WTC11 (cell line): ENCODE measurements at regions not wholly inside any gene's neighbourhood (a gene's known extent, or its start where the extent isn't known, plus 50 kb on each side); places are given as distances from the start of the nearest gene placed in this dataset.

ENCODE experiments used
- ATAC-seq: fragments of 200-7000 bp; cut with Tn5 transposase; 2 replicates; pipeline ENCODE4 v1.10.0; 2021; ENCODE audit warnings: mild to moderate bottlenecking, moderate library complexity
- CTCF ChIA-PET: fragments of 300-600 bp; sonication (Branson Sonifier 250); formaldehyde crosslinking; loops from one replicate; lab custom pipeline; 2021; ENCODE audit warnings: antibody characterized with exemption; lab: Charles Lee
- POLR2A ChIA-PET: fragments of 350-600 bp; sonication (Branson Sonifier 250); formaldehyde crosslinking; loops from one replicate; lab custom pipeline; 2021; ENCODE audit warnings: antibody characterized with exemption; lab: Charles Lee
- DNase-seq: peaks from one replicate; pipeline ENCODE4 v3.0.0; 2021; ENCODE audit warnings: low spot score
- H3K27ac Mint-ChIP-seq: 2 replicates; pipeline ENCODE4 v1.8.0; 2021; ENCODE audit warnings: mixed read lengths
- H3K27me3 Mint-ChIP-seq: 2 replicates; pipeline ENCODE4 v1.8.0; 2021; ENCODE audit warnings: low read depth, mild to moderate bottlenecking, moderate library complexity, mixed read lengths
- H3K36me3 Mint-ChIP-seq: 2 replicates; pipeline ENCODE4 v1.8.0; 2021; ENCODE audit warnings: mixed read lengths
- H3K4me1 Mint-ChIP-seq: 2 replicates; pipeline ENCODE4 v1.8.0; 2022; ENCODE audit warnings: mixed read lengths
- H3K4me3 Mint-ChIP-seq: 2 replicates; pipeline ENCODE4 v1.8.0; 2021; ENCODE audit warnings: mild to moderate bottlenecking, moderate library complexity, mixed read lengths
- H3K9me3 Mint-ChIP-seq: 2 replicates; pipeline ENCODE4 v1.8.0; 2021; ENCODE audit warnings: mixed read lengths
- EMX1 ChIP-seq: fragments of 250-450 bp; sonication (Bioruptor Pico); IDR thresholded peaks from 2 replicates; pipeline ENCODE4 v1.8.0; 2021; ENCODE audit warnings: mild to moderate bottlenecking
- FOXJ3 ChIP-seq: sonication (generic); formaldehyde crosslinking; IDR thresholded peaks from 2 replicates; pipeline ENCODE4 v1.9.0; 2021; ENCODE audit warnings: missing genetic modification reagents, mild to moderate bottlenecking, borderline replicate concordance
- JAZF1 ChIP-seq: fragments of 250-450 bp; sonication (Bioruptor Pico); IDR thresholded peaks from 2 replicates; pipeline ENCODE4 v1.9.0; 2021; ENCODE audit warnings: moderate library complexity, mild to moderate bottlenecking, inconsistent platforms
- NFE2L1 ChIP-seq: sonication (generic); formaldehyde crosslinking; IDR thresholded peaks from 2 replicates; pipeline ENCODE4 v1.8.1; 2023; ENCODE audit warnings: missing genetic modification reagents
- SOX15 ChIP-seq: fragments of 250-450 bp; sonication (Bioruptor Pico); IDR thresholded peaks from 2 replicates; pipeline ENCODE4 v1.9.0; 2021; ENCODE audit warnings: mild to moderate bottlenecking
- TEAD4 ChIP-seq: sonication (generic); formaldehyde crosslinking; IDR thresholded peaks from 2 replicates; pipeline ENCODE4 v1.8.0; 2022; ENCODE audit warnings: mild to moderate bottlenecking, missing genetic modification reagents
- TP53 ChIP-seq: sonication (generic); formaldehyde crosslinking; IDR thresholded peaks from 2 replicates; pipeline ENCODE4 v1.8.1; 2023; ENCODE audit warnings: mild to moderate bottlenecking, missing genetic modification reagents
- ZNF396 ChIP-seq: fragments of 250-450 bp; sonication (Bioruptor Pico); IDR thresholded peaks from 2 replicates; pipeline ENCODE4 v1.8.0; 2021; ENCODE audit warnings: mild to moderate bottlenecking, moderate library complexity, borderline replicate concordance
- TF ChIP-seq, protein P1 (sequence below): sonication (generic); formaldehyde crosslinking; IDR thresholded peaks from 2 replicates; pipeline ENCODE4 v1.8.1; 2023; ENCODE audit warnings: mild to moderate bottlenecking, missing genetic modification reagents
- TF ChIP-seq, protein P2 (sequence below): sonication (generic); formaldehyde crosslinking; IDR thresholded peaks from 2 replicates; pipeline ENCODE4 v1.8.0; 2023; ENCODE audit warnings: missing genetic modification reagents, mild to moderate bottlenecking, borderline replicate concordance
- TF ChIP-seq, protein P3 (sequence below): sonication (generic); formaldehyde crosslinking; IDR thresholded peaks from 2 replicates; pipeline ENCODE4 v1.8.1; 2022; ENCODE audit warnings: mild to moderate bottlenecking, moderate library complexity, missing genetic modification reagents
- TF ChIP-seq, protein P4 (sequence below): sonication (generic); formaldehyde crosslinking; IDR thresholded peaks from 2 replicates; pipeline ENCODE4 v1.8.0; 2022; ENCODE audit warnings: missing genetic modification reagents
- TF ChIP-seq, protein P5 (sequence below): fragments of 200-600 bp; IDR thresholded peaks from 2 replicates; pipeline ENCODE4 v1.8.0; 2022; ENCODE audit warnings: antibody characterized with exemption

DNA sequence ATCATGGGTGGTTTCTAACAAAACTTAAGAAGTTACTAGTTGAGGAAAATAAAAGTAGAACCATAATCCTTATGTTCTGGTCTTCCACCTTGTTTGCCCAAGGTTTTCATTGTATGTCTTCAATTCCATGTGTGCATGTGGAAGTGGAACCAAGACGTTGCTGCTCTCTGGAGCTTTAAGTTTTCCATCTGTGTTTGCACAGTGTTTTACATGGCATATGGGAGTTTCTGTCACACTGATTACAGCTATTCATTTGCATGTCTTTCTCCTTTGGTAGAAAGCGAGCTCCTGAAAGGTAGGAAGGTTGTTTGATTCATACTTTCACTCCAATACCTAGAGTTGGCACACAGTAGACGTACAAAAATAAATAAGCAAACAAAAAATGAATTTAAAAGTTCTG is 112.6 kb upstream of the LUZP2 start:
- Mint-ChIP-seq H3K27ac (no peak overlapping the region), H3K36me3 (peaks cover 2% of the 10 kb centered on the region; the same call in 1 of the 2 replicates), H3K27me3 (no peaks in the 10 kb centered on the region), H3K4me1 (peaks cover 6% of the 10 kb centered on the region; the same call in 1 of the 2 replicates), H3K9me3 (0 out of 2 replicates have a peak, but pooled peaks cover 3% of the 10 kb centered on the region), H3K4me3 (no peak overlapping the region)
- ATAC-seq, result no peak
- CTCF ChIA-PET, result no interaction called here
- POLR2A ChIA-PET, result no interaction called here
- DNase-seq, result no peak
- TF ChIP-seq TEAD4 (CRISPR knock-in tag) (no peak), SOX15 (CRISPR knock-in tag) (no peak), NFE2L1 (CRISPR knock-in tag) (no peak), FOXJ3 (no peak), EMX1 (CRISPR knock-in tag) (no peak), ZNF396 (CRISPR knock-in tag) (no peak), TP53 (CRISPR knock-in tag) (no peak), JAZF1 (CRISPR knock-in tag) (no peak)
- TF ChIP-seq, protein P1, sequence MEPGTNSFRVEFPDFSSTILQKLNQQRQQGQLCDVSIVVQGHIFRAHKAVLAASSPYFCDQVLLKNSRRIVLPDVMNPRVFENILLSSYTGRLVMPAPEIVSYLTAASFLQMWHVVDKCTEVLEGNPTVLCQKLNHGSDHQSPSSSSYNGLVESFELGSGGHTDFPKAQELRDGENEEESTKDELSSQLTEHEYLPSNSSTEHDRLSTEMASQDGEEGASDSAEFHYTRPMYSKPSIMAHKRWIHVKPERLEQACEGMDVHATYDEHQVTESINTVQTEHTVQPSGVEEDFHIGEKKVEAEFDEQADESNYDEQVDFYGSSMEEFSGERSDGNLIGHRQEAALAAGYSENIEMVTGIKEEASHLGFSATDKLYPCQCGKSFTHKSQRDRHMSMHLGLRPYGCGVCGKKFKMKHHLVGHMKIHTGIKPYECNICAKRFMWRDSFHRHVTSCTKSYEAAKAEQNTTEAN (CRISPR knock-in tag), result no peak
- TF ChIP-seq, protein P2, sequence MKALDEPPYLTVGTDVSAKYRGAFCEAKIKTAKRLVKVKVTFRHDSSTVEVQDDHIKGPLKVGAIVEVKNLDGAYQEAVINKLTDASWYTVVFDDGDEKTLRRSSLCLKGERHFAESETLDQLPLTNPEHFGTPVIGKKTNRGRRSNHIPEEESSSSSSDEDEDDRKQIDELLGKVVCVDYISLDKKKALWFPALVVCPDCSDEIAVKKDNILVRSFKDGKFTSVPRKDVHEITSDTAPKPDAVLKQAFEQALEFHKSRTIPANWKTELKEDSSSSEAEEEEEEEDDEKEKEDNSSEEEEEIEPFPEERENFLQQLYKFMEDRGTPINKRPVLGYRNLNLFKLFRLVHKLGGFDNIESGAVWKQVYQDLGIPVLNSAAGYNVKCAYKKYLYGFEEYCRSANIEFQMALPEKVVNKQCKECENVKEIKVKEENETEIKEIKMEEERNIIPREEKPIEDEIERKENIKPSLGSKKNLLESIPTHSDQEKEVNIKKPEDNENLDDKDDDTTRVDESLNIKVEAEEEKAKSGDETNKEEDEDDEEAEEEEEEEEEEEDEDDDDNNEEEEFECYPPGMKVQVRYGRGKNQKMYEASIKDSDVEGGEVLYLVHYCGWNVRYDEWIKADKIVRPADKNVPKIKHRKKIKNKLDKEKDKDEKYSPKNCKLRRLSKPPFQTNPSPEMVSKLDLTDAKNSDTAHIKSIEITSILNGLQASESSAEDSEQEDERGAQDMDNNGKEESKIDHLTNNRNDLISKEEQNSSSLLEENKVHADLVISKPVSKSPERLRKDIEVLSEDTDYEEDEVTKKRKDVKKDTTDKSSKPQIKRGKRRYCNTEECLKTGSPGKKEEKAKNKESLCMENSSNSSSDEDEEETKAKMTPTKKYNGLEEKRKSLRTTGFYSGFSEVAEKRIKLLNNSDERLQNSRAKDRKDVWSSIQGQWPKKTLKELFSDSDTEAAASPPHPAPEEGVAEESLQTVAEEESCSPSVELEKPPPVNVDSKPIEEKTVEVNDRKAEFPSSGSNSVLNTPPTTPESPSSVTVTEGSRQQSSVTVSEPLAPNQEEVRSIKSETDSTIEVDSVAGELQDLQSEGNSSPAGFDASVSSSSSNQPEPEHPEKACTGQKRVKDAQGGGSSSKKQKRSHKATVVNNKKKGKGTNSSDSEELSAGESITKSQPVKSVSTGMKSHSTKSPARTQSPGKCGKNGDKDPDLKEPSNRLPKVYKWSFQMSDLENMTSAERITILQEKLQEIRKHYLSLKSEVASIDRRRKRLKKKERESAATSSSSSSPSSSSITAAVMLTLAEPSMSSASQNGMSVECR (CRISPR knock-in tag), result no peak
- TF ChIP-seq, protein P3, sequence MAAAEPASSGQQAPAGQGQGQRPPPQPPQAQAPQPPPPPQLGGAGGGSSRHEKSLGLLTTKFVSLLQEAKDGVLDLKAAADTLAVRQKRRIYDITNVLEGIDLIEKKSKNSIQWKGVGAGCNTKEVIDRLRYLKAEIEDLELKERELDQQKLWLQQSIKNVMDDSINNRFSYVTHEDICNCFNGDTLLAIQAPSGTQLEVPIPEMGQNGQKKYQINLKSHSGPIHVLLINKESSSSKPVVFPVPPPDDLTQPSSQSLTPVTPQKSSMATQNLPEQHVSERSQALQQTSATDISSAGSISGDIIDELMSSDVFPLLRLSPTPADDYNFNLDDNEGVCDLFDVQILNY (CRISPR knock-in tag), result no peak
- TF ChIP-seq, protein P4, sequence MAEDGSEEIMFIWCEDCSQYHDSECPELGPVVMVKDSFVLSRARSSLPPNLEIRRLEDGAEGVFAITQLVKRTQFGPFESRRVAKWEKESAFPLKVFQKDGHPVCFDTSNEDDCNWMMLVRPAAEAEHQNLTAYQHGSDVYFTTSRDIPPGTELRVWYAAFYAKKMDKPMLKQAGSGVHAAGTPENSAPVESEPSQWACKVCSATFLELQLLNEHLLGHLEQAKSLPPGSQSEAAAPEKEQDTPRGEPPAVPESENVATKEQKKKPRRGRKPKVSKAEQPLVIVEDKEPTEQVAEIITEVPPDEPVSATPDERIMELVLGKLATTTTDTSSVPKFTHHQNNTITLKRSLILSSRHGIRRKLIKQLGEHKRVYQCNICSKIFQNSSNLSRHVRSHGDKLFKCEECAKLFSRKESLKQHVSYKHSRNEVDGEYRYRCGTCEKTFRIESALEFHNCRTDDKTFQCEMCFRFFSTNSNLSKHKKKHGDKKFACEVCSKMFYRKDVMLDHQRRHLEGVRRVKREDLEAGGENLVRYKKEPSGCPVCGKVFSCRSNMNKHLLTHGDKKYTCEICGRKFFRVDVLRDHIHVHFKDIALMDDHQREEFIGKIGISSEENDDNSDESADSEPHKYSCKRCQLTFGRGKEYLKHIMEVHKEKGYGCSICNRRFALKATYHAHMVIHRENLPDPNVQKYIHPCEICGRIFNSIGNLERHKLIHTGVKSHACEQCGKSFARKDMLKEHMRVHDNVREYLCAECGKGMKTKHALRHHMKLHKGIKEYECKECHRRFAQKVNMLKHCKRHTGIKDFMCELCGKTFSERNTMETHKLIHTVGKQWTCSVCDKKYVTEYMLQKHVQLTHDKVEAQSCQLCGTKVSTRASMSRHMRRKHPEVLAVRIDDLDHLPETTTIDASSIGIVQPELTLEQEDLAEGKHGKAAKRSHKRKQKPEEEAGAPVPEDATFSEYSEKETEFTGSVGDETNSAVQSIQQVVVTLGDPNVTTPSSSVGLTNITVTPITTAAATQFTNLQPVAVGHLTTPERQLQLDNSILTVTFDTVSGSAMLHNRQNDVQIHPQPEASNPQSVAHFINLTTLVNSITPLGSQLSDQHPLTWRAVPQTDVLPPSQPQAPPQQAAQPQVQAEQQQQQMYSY (CRISPR knock-in tag), result no peak

DNA sequence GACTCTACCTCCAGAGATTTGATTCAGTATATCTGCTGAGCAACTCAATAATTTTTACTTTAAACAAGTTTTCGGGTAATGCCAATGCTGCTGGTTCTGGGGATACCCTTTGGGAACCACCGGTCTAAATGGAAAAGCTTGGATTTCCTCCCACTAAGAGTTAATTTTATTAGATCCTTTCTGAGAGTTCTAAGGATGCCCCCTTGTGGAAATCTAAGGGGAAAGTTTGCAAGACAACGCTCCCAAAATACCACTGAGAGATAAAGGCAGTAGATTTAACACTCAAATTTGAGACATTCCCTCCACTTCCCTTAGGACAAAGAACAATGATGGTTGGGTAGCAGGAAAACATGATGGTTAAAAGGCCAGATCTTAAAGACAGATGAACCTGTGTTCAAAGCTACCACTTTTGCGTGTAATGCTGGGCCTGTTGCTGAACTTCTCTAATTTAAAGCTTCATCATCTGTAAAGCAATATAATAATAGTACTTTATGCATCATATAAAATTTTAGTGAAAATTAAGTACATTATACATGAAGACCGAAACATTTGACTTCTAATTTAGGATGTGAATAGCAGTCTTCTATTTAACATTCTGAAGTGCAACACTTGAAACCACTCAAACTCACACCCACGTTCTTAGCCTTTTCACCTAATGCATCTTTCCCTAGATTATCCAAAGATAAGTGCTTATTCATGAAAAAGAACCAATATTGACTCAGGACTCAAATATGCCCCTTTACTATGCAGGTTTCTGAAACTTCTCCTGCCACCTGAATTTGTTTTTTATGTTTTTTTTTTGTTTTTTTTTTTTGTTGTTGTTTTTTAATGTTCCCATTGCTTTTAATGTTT is 110.1 kb upstream of the LUZP2 start:
- TF ChIP-seq, protein P5, sequence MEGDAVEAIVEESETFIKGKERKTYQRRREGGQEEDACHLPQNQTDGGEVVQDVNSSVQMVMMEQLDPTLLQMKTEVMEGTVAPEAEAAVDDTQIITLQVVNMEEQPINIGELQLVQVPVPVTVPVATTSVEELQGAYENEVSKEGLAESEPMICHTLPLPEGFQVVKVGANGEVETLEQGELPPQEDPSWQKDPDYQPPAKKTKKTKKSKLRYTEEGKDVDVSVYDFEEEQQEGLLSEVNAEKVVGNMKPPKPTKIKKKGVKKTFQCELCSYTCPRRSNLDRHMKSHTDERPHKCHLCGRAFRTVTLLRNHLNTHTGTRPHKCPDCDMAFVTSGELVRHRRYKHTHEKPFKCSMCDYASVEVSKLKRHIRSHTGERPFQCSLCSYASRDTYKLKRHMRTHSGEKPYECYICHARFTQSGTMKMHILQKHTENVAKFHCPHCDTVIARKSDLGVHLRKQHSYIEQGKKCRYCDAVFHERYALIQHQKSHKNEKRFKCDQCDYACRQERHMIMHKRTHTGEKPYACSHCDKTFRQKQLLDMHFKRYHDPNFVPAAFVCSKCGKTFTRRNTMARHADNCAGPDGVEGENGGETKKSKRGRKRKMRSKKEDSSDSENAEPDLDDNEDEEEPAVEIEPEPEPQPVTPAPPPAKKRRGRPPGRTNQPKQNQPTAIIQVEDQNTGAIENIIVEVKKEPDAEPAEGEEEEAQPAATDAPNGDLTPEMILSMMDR, result peak; percentile 23; the same call in 1 of the 2 replicates
- no peak for TF ChIP-seq JAZF1 (CRISPR knock-in tag)
- Mint-ChIP-seq H3K4me3 (no peak overlapping the region), H3K27me3 (no peaks in the 10 kb centered on the region), H3K27ac (no peak overlapping the region), H3K9me3 (0 out of 2 replicates have a peak, but pooled peaks cover 3% of the 10 kb centered on the region), H3K4me1 (0 out of 2 replicates have a peak, but pooled peaks cover 2% of the 10 kb centered on the region), H3K36me3 (peaks cover 2% of the 10 kb centered on the region; the same call in 1 of the 2 replicates)
- DNase-seq, result no peak
- peak; percentile 65 for ATAC-seq
- ChIA-PET CTCF (interaction anchor here (1.0 to 1.3 kb wide), 2 partner anchors 846 to 1365 kb away, joined by 4 to 9 read pairs; no protein-coding TSS in a partner anchor), POLR2A (no interaction called here)
